ENCODE measurements at regions not wholly inside any gene's neighbourhood (a gene's known extent, or its start where the extent isn't known, plus 50 kb on each side); places are given as distances from the start of the nearest gene placed in this dataset.
A peak's percentile ranks its signal among the peaks of the same experiment; 100 is the strongest.

DNA sequence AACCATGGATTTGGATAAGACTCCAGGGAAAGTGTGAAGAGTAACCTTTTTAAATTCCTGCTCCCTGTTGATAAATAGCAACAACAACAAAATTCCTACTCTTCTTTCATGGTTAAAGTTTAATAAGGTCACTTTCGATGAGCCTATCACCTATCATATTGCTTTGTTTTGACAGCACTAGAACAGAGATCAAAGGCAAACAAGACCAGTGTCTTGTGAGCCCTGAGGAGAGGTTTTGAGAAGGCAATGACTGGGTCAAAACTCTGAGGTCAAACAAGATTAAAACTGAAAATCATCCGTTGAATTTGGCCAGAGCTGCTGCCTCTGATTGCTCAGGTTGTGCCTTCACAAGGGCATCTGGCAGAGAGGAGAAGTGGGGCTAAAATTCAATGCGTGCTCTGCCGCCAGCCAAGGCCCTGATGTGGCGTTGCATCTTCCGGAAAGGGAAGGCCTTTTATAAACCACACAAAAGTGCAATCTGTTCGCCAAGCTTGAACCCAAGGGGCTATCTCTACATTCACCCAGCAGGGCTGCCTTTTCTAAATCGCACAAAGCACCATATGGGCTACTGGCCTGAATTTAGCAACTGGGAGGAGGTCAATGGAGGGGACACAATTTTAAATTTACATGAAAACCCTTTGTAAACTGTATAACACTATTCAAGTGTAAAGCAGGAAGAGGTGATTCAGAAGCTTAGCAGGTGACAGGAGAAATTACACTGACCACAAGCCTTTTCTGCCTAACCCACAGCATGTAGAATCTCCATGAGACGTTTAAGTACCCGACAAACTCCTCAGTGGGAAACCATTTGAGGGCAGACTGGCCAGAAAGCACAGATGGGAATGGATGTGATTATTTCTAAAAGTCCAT is 140.8 kb downstream of the DAD1 start (continued):
- no peak for TF ChIP-seq MYC (IDR thresholded peaks at IDR 0.05; ENCODE audit: insufficient read depth, insufficient read length, insufficient replicate concordance, low read length, severe bottlenecking)
- TF ChIP-seq, protein P1, sequence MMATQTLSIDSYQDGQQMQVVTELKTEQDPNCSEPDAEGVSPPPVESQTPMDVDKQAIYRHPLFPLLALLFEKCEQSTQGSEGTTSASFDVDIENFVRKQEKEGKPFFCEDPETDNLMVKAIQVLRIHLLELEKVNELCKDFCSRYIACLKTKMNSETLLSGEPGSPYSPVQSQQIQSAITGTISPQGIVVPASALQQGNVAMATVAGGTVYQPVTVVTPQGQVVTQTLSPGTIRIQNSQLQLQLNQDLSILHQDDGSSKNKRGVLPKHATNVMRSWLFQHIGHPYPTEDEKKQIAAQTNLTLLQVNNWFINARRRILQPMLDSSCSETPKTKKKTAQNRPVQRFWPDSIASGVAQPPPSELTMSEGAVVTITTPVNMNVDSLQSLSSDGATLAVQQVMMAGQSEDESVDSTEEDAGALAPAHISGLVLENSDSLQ (IDR thresholded peaks at IDR 0.05): no peak
- TF ChIP-seq RB1 (IDR thresholded peaks at IDR 0.05; ENCODE audit: borderline replicate concordance): no peak
- peak; percentile 55; the same call in 1 of the 2 replicates for TF ChIP-seq SMAD5 (IDR thresholded peaks at IDR 0.05; ENCODE audit: low read depth)
- no peak for TF ChIP-seq IKZF2 (IDR thresholded peaks at IDR 0.05)
- no peak for TF ChIP-seq ZNF24 (IDR thresholded peaks at IDR 0.05)
- no peak for TF ChIP-seq GATAD2B (conservative IDR thresholded peaks at IDR 0.05; ENCODE audit: low read depth)
- TF ChIP-seq FOXK2 (IDR thresholded peaks at IDR 0.05): peak; percentile 41; the same call in 1 of the 2 replicates
- 0 out of 2 replicates have a peak, but pooled peaks have one; percentile 46 for TF ChIP-seq POLR2A (IDR thresholded peaks at IDR 0.05; ENCODE audit: low read depth, low read length)
- TF ChIP-seq RBBP5 (conservative IDR thresholded peaks at IDR 0.05): no peak
- no peak for TF ChIP-seq KLF5 (IDR thresholded peaks at IDR 0.05; ENCODE audit: partially characterized antibody)
- TF ChIP-seq YBX1 (IDR thresholded peaks at IDR 0.05): no peak
- no peak for TF ChIP-seq ZNF274 (IDR thresholded peaks at IDR 0.05; ENCODE audit: insufficient read depth, insufficient read length)
- no peak for TF ChIP-seq CBX3 (IDR thresholded peaks at IDR 0.05; ENCODE audit: borderline replicate concordance, low read depth)
- no peak for TF ChIP-seq BACH1 (IDR thresholded peaks at IDR 0.05; ENCODE audit: borderline replicate concordance)
- TF ChIP-seq HDAC6 (IDR thresholded peaks at IDR 0.05; ENCODE audit: unreplicated experiment): no peak
- no peak for TF ChIP-seq IRF4 (IDR thresholded peaks at IDR 0.05; ENCODE audit: low read depth, low read length)
- no peak for TF ChIP-seq TBL1XR1 (IDR thresholded peaks at IDR 0.05; ENCODE audit: low read depth, low read length)
